K562 (cell line): ENCODE measurements at regions not wholly inside any gene's neighbourhood (a gene's known extent, or its start where the extent isn't known, plus 50 kb on each side); places are given as distances from the start of the nearest gene placed in this dataset.

Experiments
- ATAC-seq: fragments of 200-7000 bp; cut with Tn5 transposase; 3 replicates; pipeline ENCODE4 v1.9.1; 2020; ENCODE audit warnings: moderate library complexity
- BruUV-seq: library from RNA; stranded (reverse); fragments of 400-500 nt; replicated peaks from 2 replicates; lab custom pipeline; 2021; lab: Mats Ljungman, UMichigan
- CTCF ChIA-PET: fragments of 300-600 bp; formaldehyde crosslinking; extraction: SDS; loops from one replicate; lab custom pipeline; 2021; ENCODE audit warnings: low intra/inter-chr PET ratio; lab: Yijun Ruan, JAX
- POLR2A ChIA-PET: fragments of 300-600, 350-650 bp; sonication (Branson Sonifier 250); formaldehyde crosslinking; extraction: SDS; loops from one replicate; lab custom pipeline; 2021; ENCODE audit warnings: antibody characterized with exemption, inconsistent platforms; lab: Yijun Ruan, JAX
- DNase-seq, 4 experiments: peaks; one replicate each; pipeline versions ENCODE4 v3.0.0 to v3.0.0-alpha.2; 2011 to 2018; ENCODE audit warnings: low spot score in 3 of 4, mixed read lengths in 3 of 4; ENCODE audit errors: extremely low read depth in 1 of 4
- FAIRE-seq: peaks from 2 replicates; lab custom pipeline; 2011; peaks lifted over from hg19 to GRCh38; lab: Jason Lieb, UNC
- H2AFZ ChIP-seq: 2 replicates; pipeline ENCODE4 v1.6.0; 2011; ENCODE audit warnings: low read depth, low read length, control low read depth, inconsistent platforms
- H3K27ac ChIP-seq: fragments of 200-600 bp; 3 replicates; pipeline ENCODE4 v1.8.0; 2011; ENCODE audit warnings: low read depth, mild to moderate bottlenecking, control low read depth, inconsistent platforms, low read length, moderate library complexity, mixed read lengths; ENCODE audit errors: extremely low read depth
- H3K27me3 ChIP-seq, 2 experiments: fragments of 300-600 bp in 1 of 2; 2 replicates in 1 of 2; 3 replicates in 1 of 2; pipeline versions ENCODE4 v1.6.0 to v1.8.0; 2011; ENCODE audit warnings: inconsistent platforms in 2 of 2, low read length in 2 of 2, mild to moderate bottlenecking in 1 of 2, mixed read lengths in 1 of 2, moderate library complexity in 1 of 2; ENCODE audit not compliant: control insufficient read depth in 2 of 2, insufficient read depth in 2 of 2
- H3K36me3 ChIP-seq: fragments of 300-600 bp; 3 replicates; pipeline ENCODE4 v1.8.0; 2011; ENCODE audit warnings: mild to moderate bottlenecking, low read length, inconsistent platforms; ENCODE audit not compliant: control insufficient read depth, insufficient read depth
- H3K4me1 ChIP-seq, 2 experiments: fragments of 200-600 bp in 1 of 2; replicated peaks in 1 of 2; 2 replicates in 1 of 2; 3 replicates in 1 of 2; pipeline versions ENCODE4 v1.5.1 to v1.8.0; 2011; ENCODE audit warnings: inconsistent platforms in 2 of 2, low read length in 2 of 2, mild to moderate bottlenecking in 1 of 2, mixed read lengths in 1 of 2, moderate library complexity in 1 of 2; ENCODE audit not compliant: control insufficient read depth in 2 of 2, insufficient read depth in 2 of 2
- H3K4me2 ChIP-seq: 2 replicates; pipeline ENCODE4 v1.6.1; 2011; ENCODE audit warnings: low read length, control low read depth, inconsistent platforms, mixed read lengths; ENCODE audit not compliant: insufficient read depth
- H3K4me3 ChIP-seq: fragments of 200-600 bp; sonication (generic), shearing (Covaris generic); 2 replicates; pipeline ENCODE4 v1.5.1; 2016; ENCODE audit warnings: control low read depth, inconsistent platforms
- H3K79me2 ChIP-seq: fragments of 200-600 bp; 3 replicates; pipeline ENCODE4 v1.8.0; 2011; ENCODE audit warnings: low read length, inconsistent platforms; ENCODE audit not compliant: control insufficient read depth, insufficient read depth
- H3K9ac ChIP-seq, 2 experiments: 2 replicates each; pipeline versions ENCODE4 v1.6.0 to v1.6.1; 2011; ENCODE audit warnings: low read depth in 2 of 2, low read length in 2 of 2, control low read depth in 1 of 2, inconsistent platforms in 1 of 2, mild to moderate bottlenecking in 1 of 2, mixed read lengths in 1 of 2; ENCODE audit not compliant: insufficient read depth in 1 of 2
- H3K9me1 ChIP-seq: one replicate; pipeline ENCODE4 v1.6.0; 2011; ENCODE audit warnings: inconsistent platforms, mild to moderate bottlenecking, low read length, moderate library complexity; ENCODE audit not compliant: control insufficient read depth, insufficient read depth
- H3K9me3 ChIP-seq: replicated peaks from 2 replicates; pipeline ENCODE4 v1.5.1; 2011; ENCODE audit warnings: low read depth, low read length, inconsistent platforms; ENCODE audit not compliant: control insufficient read depth, insufficient read depth
- H4K20me1 ChIP-seq: replicated peaks from 2 replicates; pipeline ENCODE4 v1.6.1; 2011; ENCODE audit warnings: low read length, inconsistent platforms, mixed read lengths; ENCODE audit not compliant: control insufficient read depth, insufficient read depth
- BRD9 ChIP-seq: fragments of 450-650 bp; IDR thresholded peaks from 2 replicates; pipeline ENCODE4 v1.6.1; 2018; ENCODE audit warnings: low read depth; ENCODE audit not compliant: partially characterized antibody
- NR2C1 ChIP-seq, 2 experiments: fragments of 450-650 bp; IDR thresholded peaks; 2 replicates each; pipeline ENCODE4 v1.6.1; 2017; ENCODE audit warnings: mild to moderate bottlenecking in 2 of 2, antibody characterized with exemption in 1 of 2, inconsistent platforms in 1 of 2, missing compliant biosample characterization in 1 of 2, missing genetic modification characterization in 1 of 2
- PRMT5 ChIP-seq: sonication (generic); formaldehyde crosslinking; IDR thresholded peaks from 2 replicates; pipeline ENCODE4 v1.5.0; 2020; ENCODE audit warnings: missing genetic modification reagents
- TAF9B ChIP-seq: fragments of 450-650 bp; IDR thresholded peaks from 2 replicates; pipeline ENCODE4 v1.6.1; 2018; ENCODE audit warnings: mild to moderate bottlenecking; ENCODE audit not compliant: partially characterized antibody
- TGIF2 ChIP-seq: sonication (generic); formaldehyde crosslinking; IDR thresholded peaks from 2 replicates; pipeline ENCODE4 v1.8.1; 2022; ENCODE audit warnings: mild to moderate bottlenecking, missing genetic modification reagents, moderate library complexity
- ZNF253 ChIP-seq: fragments of 250-450 bp; sonication (Bioruptor Pico); conservative IDR thresholded peaks from 2 replicates; pipeline ENCODE4 v1.6.1; 2021; ENCODE audit warnings: mild to moderate bottlenecking
- ZNF263 ChIP-seq: sonication (generic); formaldehyde crosslinking; IDR thresholded peaks from 2 replicates; pipeline ENCODE4 v1.8.0; 2022; ENCODE audit warnings: mild to moderate bottlenecking, missing genetic modification reagents, borderline replicate concordance
- ZNF384 ChIP-seq: IDR thresholded peaks from 2 replicates; pipeline ENCODE4 v1.6.1; 2012; ENCODE audit warnings: low read depth, low read length, improper control_type of control experiment
- ZNF444 ChIP-seq: fragments of 250-450 bp; sonication (Bioruptor Pico); IDR thresholded peaks from 2 replicates; pipeline ENCODE4 v1.4.0; 2020; ENCODE audit warnings: mild to moderate bottlenecking, moderate library complexity
- WGBS: fragments of 100-300 bp; shearing (Covaris generic); methylation state at CpG from one replicate; pipeline ENCODE4 v1.1.6; 2016; ENCODE audit warnings: low coverage, mixed read lengths; ENCODE audit not compliant: insufficient coverage; ENCODE audit errors: missing lambda C conversion rate; 5-methylcytosine and 5-hydroxymethylcytosine counted together
- in situ Hi-C: fragments of 300-500 bp; cut with MboI; formaldehyde crosslinking; loops from 4 replicates; pipeline ENCODE4 v1.15.0; 2018; ENCODE audit warnings: inconsistent platforms, mixed read lengths
- intact Hi-C: fragments of 100-400 bp; cut with micrococcal nuclease; formaldehyde crosslinking; loops from 2 replicates; pipeline ENCODE4 v1.14.2; 2022

DNA sequence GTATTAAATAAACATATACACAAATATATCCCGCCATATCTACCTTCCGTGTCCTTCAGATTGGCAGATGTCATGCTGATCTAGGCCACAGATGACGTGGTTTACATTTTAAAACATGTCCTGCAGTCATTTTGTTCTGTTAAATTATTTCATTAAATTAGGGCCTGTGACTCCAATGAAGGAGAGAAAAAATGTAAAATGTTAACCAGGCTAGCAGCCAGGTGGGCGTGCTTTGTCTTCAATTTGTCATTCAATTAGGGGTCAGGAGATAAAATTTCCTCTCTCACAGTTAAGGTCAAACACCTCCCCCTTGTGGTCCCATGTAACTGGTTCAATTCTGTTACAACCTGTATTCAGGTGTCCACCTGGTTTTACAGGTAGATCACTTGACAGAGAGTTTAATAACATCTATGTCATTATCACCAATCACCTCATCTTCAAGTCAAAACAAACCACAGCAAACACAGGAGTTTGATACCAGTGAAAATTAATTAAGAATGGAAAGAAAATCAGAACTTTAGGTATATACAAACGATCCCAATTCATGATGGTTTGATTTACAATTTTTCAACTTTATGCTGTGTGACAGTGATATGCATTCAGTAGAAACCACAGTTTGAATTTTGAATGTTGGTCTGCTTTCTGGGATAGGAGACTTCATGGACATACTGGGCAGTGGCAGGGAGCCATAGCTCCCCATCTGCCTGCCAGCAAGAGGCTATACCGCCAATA is 339.4 kb downstream of the CMPK2 start:
- H3K4me2 ChIP-seq: no peak overlapping the region
- H4K20me1 ChIP-seq: no peaks in the 10 kb centered on the region
- POLR2A ChIA-PET: no interaction called here
- in situ Hi-C loops: no loop called here
- H3K9me3 ChIP-seq: no peaks in the 10 kb centered on the region
- DNase-seq (no peak), FAIRE-seq (no peak), ATAC-seq (no peak)
- no peaks in the 10 kb centered on the region for H3K36me3 ChIP-seq
- 2% methylated on average over 6 of the region's 6 CpGs for WGBS
- CTCF ChIA-PET: no interaction called here
- no TSS peak for BruUV-seq
- H3K4me3 ChIP-seq: no peak overlapping the region
- H3K27ac ChIP-seq: no peak overlapping the region
- intact Hi-C loops: no loop called here
- no peak for TF ChIP-seq ZNF444 (CRISPR knock-in tag)
- no peak for TF ChIP-seq ZNF263 (CRISPR knock-in tag)
- TF ChIP-seq TAF9B: no peak
- TF ChIP-seq ZNF384: no peak
- no peak for TF ChIP-seq PRMT5 (CRISPR knock-in tag)
- no peak for TF ChIP-seq NR2C1 (IDR thresholded peaks at IDR 0.05)
- no peak for TF ChIP-seq NR2C1 (tag; IDR thresholded peaks at IDR 0.05)
- TF ChIP-seq ZNF253 (CRISPR knock-in tag): no peak
- no peak for TF ChIP-seq BRD9
- no peak for TF ChIP-seq TGIF2 (CRISPR knock-in tag)
- TF ChIP-seq, all 486 proteins: peak for 0
- H3K79me2 ChIP-seq: no peaks in the 10 kb centered on the region
- H3K27me3 ChIP-seq: no peaks in the 10 kb centered on the region
- H3K9me1 ChIP-seq: no peaks in the 10 kb centered on the region
- no peak overlapping the region for H2AFZ ChIP-seq
- no peaks in the 10 kb centered on the region for H3K4me1 ChIP-seq
- no peak overlapping the region for H3K9ac ChIP-seq
